ENCODE measurements at regions not wholly inside any gene's neighbourhood (a gene's known extent, or its start where the extent isn't known, plus 50 kb on each side); places are given as distances from the start of the nearest gene placed in this dataset.

DNA sequence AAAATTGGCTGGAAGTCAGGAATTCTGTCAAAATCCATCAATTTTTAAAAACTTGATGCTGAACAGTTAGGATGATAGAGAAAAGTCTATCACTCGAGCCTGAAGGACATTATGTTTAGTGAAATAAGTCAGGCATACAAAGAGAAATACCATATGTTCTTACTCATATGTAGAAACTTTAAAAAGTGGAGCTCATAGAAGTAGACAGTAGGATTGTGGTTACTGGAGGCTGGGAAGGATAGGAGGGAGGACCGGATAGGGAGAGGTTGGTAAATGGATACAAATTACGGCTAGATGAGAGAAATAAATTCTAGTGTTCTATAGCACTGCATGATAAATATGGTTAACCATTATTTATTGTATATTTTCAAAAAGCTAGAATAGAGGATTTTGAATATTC lies 389.5 kb upstream of the RASGRP1 start (continued):
- TF ChIP-seq, protein P1, sequence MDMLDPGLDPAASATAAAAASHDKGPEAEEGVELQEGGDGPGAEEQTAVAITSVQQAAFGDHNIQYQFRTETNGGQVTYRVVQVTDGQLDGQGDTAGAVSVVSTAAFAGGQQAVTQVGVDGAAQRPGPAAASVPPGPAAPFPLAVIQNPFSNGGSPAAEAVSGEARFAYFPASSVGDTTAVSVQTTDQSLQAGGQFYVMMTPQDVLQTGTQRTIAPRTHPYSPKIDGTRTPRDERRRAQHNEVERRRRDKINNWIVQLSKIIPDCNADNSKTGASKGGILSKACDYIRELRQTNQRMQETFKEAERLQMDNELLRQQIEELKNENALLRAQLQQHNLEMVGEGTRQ (IDR thresholded peaks at IDR 0.05): no peak
- no peak for TF ChIP-seq EHMT2 (IDR thresholded peaks at IDR 0.05; ENCODE audit: low read depth)
- TF ChIP-seq MAFK (IDR thresholded peaks at IDR 0.05; ENCODE audit: partially characterized antibody): no peak
- TF ChIP-seq EHF (CRISPR knock-in tag; IDR thresholded peaks at IDR 0.05): no peak
- TF ChIP-seq HOXA7 (CRISPR knock-in tag; IDR thresholded peaks at IDR 0.05): no peak
- no peak for TF ChIP-seq TP53 (CRISPR knock-in tag; IDR thresholded peaks at IDR 0.05)
- no peak for TF ChIP-seq ZC3H11A (IDR thresholded peaks at IDR 0.05)
- TF ChIP-seq EP300 (IDR thresholded peaks at IDR 0.05): no peak
- TF ChIP-seq CBX8 (IDR thresholded peaks at IDR 0.05): no peak

DNA sequence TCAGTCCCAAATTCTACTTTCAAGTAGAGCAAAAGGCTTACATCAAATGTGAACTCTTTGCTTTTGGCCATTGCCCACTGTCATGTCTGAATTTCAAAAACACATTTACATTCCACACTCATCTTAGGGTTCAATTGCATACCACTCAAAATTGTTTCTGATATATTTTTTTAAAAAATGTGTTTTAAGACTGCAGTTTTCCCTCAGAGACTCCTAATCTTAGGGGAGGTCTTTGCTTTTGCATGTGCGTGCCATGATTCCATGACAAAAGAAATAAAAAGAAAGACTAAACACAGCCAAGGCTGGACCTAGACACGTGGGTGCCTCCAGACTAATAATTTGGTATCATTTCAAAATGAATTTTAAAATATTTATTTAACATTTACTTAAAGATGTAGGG lies 396.8 kb upstream of the RASGRP1 start:
- CTCF ChIA-PET: interaction anchor here (0.8 kb wide), 1 partner anchor 9 kb away, joined by 3 read pairs; no protein-coding TSS in a partner anchor
- H3K27ac ChIP-seq: no peak overlapping the region
- TF ChIP-seq, protein P2, sequence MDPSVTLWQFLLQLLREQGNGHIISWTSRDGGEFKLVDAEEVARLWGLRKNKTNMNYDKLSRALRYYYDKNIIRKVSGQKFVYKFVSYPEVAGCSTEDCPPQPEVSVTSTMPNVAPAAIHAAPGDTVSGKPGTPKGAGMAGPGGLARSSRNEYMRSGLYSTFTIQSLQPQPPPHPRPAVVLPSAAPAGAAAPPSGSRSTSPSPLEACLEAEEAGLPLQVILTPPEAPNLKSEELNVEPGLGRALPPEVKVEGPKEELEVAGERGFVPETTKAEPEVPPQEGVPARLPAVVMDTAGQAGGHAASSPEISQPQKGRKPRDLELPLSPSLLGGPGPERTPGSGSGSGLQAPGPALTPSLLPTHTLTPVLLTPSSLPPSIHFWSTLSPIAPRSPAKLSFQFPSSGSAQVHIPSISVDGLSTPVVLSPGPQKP (IDR thresholded peaks at IDR 0.05; ENCODE audit: low read depth, low read length): no peak
- TF ChIP-seq RCOR1 (IDR thresholded peaks at IDR 0.05; ENCODE audit: low read depth, low read length) (no peak), CHD2 (IDR thresholded peaks at IDR 0.05; ENCODE audit: low read length, partially characterized antibody) (no peak), POLR2A (IDR thresholded peaks at IDR 0.05; ENCODE audit: low read length) (no peak)

DNA sequence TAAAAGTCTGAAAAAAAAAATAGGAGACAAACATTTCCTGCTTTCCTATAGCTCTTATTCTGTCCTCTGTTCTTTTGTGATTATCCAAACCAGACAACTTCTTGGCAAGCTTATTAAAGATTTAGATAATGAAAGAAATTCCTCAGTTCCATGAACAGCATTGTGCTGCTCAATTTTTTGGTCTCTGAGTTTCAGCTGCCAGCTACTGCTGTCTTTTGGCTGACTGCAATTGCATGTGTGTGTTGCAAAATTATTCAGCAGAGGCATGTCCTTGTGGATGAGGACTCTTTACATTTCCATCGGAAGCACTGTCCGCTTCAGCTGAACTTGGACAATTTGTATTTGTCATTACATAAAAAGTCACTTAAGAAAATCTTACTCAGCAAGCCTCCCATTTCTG lies 397.3 kb upstream of the RASGRP1 start:
- ATAC-seq (no peak), FAIRE-seq (no peak), DNase-seq (ENCODE audit: low read depth in 1 of 2, low spot score in 1 of 2) (no peak)
- H3K4me1 ChIP-seq: peaks cover 2% of the 10 kb centered on the region; the same call in 1 of the 3 replicates
- ChIA-PET POLR2A (no interaction called here), CTCF (no interaction called here)
- H3K27ac ChIP-seq: no peak overlapping the region
- 97% methylated on average over 2 of the region's 2 CpGs for WGBS (ENCODE audit: missing lambda C conversion rate)
- no peak overlapping the region for H3K4me3 ChIP-seq
- TF ChIP-seq ESRRA (IDR thresholded peaks at IDR 0.05; ENCODE audit: borderline replicate concordance, low read length) (no peak), MAFK (IDR thresholded peaks at IDR 0.05; ENCODE audit: partially characterized antibody) (no peak), RNF2 (IDR thresholded peaks at IDR 0.05; ENCODE audit: borderline replicate concordance, low read depth) (no peak), ZFP36 (IDR thresholded peaks at IDR 0.05; ENCODE audit: borderline replicate concordance, partially characterized antibody) (no peak), SMC3 (IDR thresholded peaks at IDR 0.05) (no peak)
- TF ChIP-seq, protein P3, sequence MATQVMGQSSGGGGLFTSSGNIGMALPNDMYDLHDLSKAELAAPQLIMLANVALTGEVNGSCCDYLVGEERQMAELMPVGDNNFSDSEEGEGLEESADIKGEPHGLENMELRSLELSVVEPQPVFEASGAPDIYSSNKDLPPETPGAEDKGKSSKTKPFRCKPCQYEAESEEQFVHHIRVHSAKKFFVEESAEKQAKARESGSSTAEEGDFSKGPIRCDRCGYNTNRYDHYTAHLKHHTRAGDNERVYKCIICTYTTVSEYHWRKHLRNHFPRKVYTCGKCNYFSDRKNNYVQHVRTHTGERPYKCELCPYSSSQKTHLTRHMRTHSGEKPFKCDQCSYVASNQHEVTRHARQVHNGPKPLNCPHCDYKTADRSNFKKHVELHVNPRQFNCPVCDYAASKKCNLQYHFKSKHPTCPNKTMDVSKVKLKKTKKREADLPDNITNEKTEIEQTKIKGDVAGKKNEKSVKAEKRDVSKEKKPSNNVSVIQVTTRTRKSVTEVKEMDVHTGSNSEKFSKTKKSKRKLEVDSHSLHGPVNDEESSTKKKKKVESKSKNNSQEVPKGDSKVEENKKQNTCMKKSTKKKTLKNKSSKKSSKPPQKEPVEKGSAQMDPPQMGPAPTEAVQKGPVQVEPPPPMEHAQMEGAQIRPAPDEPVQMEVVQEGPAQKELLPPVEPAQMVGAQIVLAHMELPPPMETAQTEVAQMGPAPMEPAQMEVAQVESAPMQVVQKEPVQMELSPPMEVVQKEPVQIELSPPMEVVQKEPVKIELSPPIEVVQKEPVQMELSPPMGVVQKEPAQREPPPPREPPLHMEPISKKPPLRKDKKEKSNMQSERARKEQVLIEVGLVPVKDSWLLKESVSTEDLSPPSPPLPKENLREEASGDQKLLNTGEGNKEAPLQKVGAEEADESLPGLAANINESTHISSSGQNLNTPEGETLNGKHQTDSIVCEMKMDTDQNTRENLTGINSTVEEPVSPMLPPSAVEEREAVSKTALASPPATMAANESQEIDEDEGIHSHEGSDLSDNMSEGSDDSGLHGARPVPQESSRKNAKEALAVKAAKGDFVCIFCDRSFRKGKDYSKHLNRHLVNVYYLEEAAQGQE (IDR thresholded peaks at IDR 0.05): no peak
- H3K9me3 ChIP-seq: no peaks in the 10 kb centered on the region
- no peak overlapping the region for H3K4me2 ChIP-seq

More for the DNA sequence above, 396.8 kb upstream of the RASGRP1 start:
- no peak for FAIRE-seq
- DNase-seq (ENCODE audit: low read depth in 1 of 2, low spot score in 1 of 2): no peak
- peaks cover 2% of the 10 kb centered on the region; the same call in 1 of the 3 replicates for H3K4me1 ChIP-seq
- ATAC-seq: no peak
- 71% methylated on average over 2 of the region's 2 CpGs for WGBS (ENCODE audit: missing lambda C conversion rate)
- H3K9me3 ChIP-seq: no peaks in the 10 kb centered on the region
- no peak overlapping the region for H3K4me3 ChIP-seq
- POLR2A ChIA-PET: no interaction called here
- no peak overlapping the region for H3K4me2 ChIP-seq

All from A549 (cell line).